GM23248 (cell line): ENCODE measurements at regions not wholly inside any gene's neighbourhood (a gene's known extent, or its start where the extent isn't known, plus 50 kb on each side); places are given as distances from the start of the nearest gene placed in this dataset.

ENCODE experiments used
- EZH2 ChIP-seq: fragments of 200-600 bp; sonication (generic); IDR thresholded peaks from 2 replicates; pipeline ENCODE4 v1.6.1; 2018; ENCODE audit warnings: antibody characterized with exemption, mild to moderate bottlenecking; ENCODE audit not compliant: insufficient read depth, poor library complexity, severe bottlenecking
- EZH2phosphoT487 ChIP-seq: fragments of 200-600 bp; sonication (generic); IDR thresholded peaks from 2 replicates; pipeline ENCODE4 v1.6.1; 2018; ENCODE audit warnings: antibody characterized with exemption, moderate library complexity, mild to moderate bottlenecking, low read depth; ENCODE audit not compliant: insufficient read depth

- no peak for TF ChIP-seq EZH2
- TF ChIP-seq EZH2phosphoT487, result no peak
Observed at GRCh38 chrX:107348990-107349389, 100.5 kb upstream of the FRMPD3 start.
